IMR-90 (cell line): ENCODE measurements at regions not wholly inside any gene's neighbourhood (a gene's known extent, or its start where the extent isn't known, plus 50 kb on each side); places are given as distances from the start of the nearest gene placed in this dataset.

Experiments
- BHLHE40 ChIP-seq: fragments of 150-350 bp; IDR thresholded peaks from 2 replicates; pipeline ENCODE4 v1.6.1; 2016; ENCODE audit warnings: mild to moderate bottlenecking, low read depth, low read length
- CEBPB ChIP-seq: IDR thresholded peaks from 2 replicates; pipeline ENCODE4 v1.6.1; 2012; ENCODE audit warnings: low read depth, low read length, improper control_type of control experiment
- CHD1 ChIP-seq: IDR thresholded peaks from 2 replicates; pipeline ENCODE4 v1.6.1; 2012; ENCODE audit warnings: low read depth, low read length, improper control_type of control experiment
- FOS ChIP-seq: fragments of 150-350 bp; IDR thresholded peaks from 2 replicates; pipeline ENCODE4 v1.6.1; 2016; ENCODE audit warnings: low read depth, low read length
- MAFK ChIP-seq: IDR thresholded peaks from 2 replicates; pipeline ENCODE4 v1.6.1; 2012; ENCODE audit warnings: low read depth, low read length, improper control_type of control experiment
- MAZ ChIP-seq: IDR thresholded peaks from 2 replicates; pipeline ENCODE4 v1.6.1; 2012; ENCODE audit warnings: low read depth, mild to moderate bottlenecking, low read length, improper control_type of control experiment, moderate library complexity, borderline replicate concordance
- NFE2L2 ChIP-seq: fragments of 150-350 bp; IDR thresholded peaks from 2 replicates; pipeline ENCODE4 v1.6.1; 2016; ENCODE audit warnings: low read depth, mild to moderate bottlenecking, low read length
- POLR2A ChIP-seq: IDR thresholded peaks from 2 replicates; pipeline ENCODE4 v1.6.1; 2012; ENCODE audit warnings: mild to moderate bottlenecking, low read depth, low read length
- RAD21 ChIP-seq: IDR thresholded peaks from 2 replicates; pipeline ENCODE4 v1.6.1; 2012; ENCODE audit warnings: low read length, improper control_type of control experiment
- RFX5 ChIP-seq: IDR thresholded peaks from 2 replicates; pipeline ENCODE4 v1.8.0; 2012; ENCODE audit warnings: low read depth, mild to moderate bottlenecking, low read length, moderate library complexity
- SMC3 ChIP-seq: fragments of 150-350 bp; IDR thresholded peaks from 2 replicates; pipeline ENCODE4 v1.6.1; 2016; ENCODE audit warnings: low read depth, mild to moderate bottlenecking, antibody characterized with exemption, low read length, moderate library complexity
- TF ChIP-seq, protein P1 (sequence below): conservative IDR thresholded peaks from 2 replicates; pipeline ENCODE4 v1.5.1; 2012; ENCODE audit warnings: mild to moderate bottlenecking, low read depth, low read length, improper control_type of control experiment
- TF ChIP-seq, protein P2 (sequence below): fragments of 150-350 bp; IDR thresholded peaks from 2 replicates; pipeline ENCODE4 v1.6.1; 2017; ENCODE audit warnings: mild to moderate bottlenecking, antibody characterized with exemption, low read length, low read depth
- TF ChIP-seq, protein P3 (sequence below): fragments of 150-350 bp; IDR thresholded peaks from 2 replicates; pipeline ENCODE4 v1.6.1; 2016; ENCODE audit warnings: low read depth, mild to moderate bottlenecking, low read length, moderate library complexity, borderline replicate concordance

DNA sequence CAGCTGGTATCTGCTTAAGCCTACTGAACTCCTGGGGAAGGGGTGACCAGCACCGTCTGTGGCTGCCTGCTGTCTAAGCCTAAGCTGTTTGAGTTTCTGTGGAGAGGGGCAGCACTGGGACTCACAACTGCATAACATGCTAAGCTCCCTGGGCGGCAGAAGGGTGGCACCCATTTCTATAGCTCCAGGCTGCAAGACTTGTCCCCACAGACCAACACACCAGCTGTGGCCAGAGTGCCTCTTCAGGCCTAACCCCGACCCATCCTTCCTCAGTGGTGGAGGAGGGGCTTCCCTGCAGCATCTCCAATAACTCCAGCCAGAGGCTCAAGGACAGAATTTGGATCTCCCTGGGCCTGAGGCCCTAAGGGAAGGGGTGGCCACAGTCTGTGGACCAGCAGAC lies 464.1 kb downstream of the SEMA3D start:
- TF ChIP-seq, protein P1, sequence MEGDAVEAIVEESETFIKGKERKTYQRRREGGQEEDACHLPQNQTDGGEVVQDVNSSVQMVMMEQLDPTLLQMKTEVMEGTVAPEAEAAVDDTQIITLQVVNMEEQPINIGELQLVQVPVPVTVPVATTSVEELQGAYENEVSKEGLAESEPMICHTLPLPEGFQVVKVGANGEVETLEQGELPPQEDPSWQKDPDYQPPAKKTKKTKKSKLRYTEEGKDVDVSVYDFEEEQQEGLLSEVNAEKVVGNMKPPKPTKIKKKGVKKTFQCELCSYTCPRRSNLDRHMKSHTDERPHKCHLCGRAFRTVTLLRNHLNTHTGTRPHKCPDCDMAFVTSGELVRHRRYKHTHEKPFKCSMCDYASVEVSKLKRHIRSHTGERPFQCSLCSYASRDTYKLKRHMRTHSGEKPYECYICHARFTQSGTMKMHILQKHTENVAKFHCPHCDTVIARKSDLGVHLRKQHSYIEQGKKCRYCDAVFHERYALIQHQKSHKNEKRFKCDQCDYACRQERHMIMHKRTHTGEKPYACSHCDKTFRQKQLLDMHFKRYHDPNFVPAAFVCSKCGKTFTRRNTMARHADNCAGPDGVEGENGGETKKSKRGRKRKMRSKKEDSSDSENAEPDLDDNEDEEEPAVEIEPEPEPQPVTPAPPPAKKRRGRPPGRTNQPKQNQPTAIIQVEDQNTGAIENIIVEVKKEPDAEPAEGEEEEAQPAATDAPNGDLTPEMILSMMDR, result no peak
- TF ChIP-seq, protein P2, sequence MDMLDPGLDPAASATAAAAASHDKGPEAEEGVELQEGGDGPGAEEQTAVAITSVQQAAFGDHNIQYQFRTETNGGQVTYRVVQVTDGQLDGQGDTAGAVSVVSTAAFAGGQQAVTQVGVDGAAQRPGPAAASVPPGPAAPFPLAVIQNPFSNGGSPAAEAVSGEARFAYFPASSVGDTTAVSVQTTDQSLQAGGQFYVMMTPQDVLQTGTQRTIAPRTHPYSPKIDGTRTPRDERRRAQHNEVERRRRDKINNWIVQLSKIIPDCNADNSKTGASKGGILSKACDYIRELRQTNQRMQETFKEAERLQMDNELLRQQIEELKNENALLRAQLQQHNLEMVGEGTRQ, result no peak
- TF ChIP-seq POLR2A (no peak), RAD21 (no peak), CHD1 (no peak), SMC3 (no peak), MAFK (no peak), FOS (no peak), MAZ (no peak), BHLHE40 (no peak), RFX5 (no peak), NFE2L2 (no peak), CEBPB (no peak)
- TF ChIP-seq, protein P3, sequence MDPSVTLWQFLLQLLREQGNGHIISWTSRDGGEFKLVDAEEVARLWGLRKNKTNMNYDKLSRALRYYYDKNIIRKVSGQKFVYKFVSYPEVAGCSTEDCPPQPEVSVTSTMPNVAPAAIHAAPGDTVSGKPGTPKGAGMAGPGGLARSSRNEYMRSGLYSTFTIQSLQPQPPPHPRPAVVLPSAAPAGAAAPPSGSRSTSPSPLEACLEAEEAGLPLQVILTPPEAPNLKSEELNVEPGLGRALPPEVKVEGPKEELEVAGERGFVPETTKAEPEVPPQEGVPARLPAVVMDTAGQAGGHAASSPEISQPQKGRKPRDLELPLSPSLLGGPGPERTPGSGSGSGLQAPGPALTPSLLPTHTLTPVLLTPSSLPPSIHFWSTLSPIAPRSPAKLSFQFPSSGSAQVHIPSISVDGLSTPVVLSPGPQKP, result no peak
